OCI-LY1 (cell line): ENCODE measurements at regions not wholly inside any gene's neighbourhood (a gene's known extent, or its start where the extent isn't known, plus 50 kb on each side); places are given as distances from the start of the nearest gene placed in this dataset.

Experiments
- EZH2 ChIP-seq: fragments of 200-600 bp; sonication (generic), shearing (Covaris generic); IDR thresholded peaks from 2 replicates; pipeline ENCODE4 v1.8.0; 2017; ENCODE audit warnings: borderline replicate concordance, mixed run types, mild to moderate bottlenecking, antibody characterized with exemption, low read length, moderate library complexity, mixed read lengths
- TF ChIP-seq, protein P1 (sequence below): fragments of 200-600 bp; sonication (generic), shearing (Covaris generic); IDR thresholded peaks from 2 replicates; pipeline ENCODE4 v1.5.1; 2017; ENCODE audit warnings: mild to moderate bottlenecking, antibody characterized with exemption, low read length, moderate library complexity, mixed read lengths

DNA sequence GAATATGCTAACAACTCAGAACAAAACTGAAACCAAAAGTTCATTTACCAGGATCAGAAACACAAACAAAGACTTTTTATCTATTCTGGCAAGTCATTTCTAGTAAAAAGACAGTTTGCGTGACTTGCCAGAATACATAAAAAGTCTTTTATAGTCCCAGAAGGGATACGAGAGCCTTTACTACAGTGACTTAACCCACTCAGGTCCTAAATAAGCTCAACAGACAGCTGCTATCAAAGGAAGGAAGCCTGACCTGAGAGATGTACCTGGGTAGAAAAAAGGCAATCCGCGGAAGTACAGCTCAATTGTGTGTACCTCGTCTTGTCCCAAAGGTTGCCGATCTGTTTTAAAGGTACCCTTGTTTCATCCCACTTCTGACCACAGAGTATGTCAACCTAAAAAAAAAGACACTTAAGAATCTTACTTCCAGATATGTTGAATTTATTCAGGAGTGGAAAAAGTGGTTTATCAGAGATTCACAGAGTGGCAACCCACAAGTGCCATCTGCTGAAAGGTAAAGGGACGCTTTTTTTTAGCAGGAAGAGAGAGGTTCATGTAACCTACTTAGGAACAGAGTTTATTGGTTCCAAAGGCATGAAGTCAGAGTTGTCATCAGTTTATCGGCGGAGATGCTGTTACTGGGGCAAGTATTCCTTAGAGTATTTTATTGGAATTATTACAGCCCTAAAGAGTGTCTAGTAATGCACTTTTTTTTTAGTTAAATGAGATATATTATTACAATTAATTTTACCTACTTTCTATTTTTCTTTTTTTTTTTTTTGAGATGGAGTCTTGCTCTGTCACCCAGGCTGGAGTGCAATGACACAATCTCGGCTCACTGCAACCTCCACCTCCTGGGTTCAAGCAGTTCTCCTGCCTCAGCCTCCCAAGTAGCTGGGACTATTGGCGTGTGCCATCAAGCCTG is 69.7 kb upstream of the C1QTNF9B start:
- TF ChIP-seq, protein P1, sequence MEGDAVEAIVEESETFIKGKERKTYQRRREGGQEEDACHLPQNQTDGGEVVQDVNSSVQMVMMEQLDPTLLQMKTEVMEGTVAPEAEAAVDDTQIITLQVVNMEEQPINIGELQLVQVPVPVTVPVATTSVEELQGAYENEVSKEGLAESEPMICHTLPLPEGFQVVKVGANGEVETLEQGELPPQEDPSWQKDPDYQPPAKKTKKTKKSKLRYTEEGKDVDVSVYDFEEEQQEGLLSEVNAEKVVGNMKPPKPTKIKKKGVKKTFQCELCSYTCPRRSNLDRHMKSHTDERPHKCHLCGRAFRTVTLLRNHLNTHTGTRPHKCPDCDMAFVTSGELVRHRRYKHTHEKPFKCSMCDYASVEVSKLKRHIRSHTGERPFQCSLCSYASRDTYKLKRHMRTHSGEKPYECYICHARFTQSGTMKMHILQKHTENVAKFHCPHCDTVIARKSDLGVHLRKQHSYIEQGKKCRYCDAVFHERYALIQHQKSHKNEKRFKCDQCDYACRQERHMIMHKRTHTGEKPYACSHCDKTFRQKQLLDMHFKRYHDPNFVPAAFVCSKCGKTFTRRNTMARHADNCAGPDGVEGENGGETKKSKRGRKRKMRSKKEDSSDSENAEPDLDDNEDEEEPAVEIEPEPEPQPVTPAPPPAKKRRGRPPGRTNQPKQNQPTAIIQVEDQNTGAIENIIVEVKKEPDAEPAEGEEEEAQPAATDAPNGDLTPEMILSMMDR, result no peak
- TF ChIP-seq EZH2, result no peak
